Cardiac fibroblast (primary cell): ENCODE measurements at regions not wholly inside any gene's neighbourhood (a gene's known extent, or its start where the extent isn't known, plus 50 kb on each side); places are given as distances from the start of the nearest gene placed in this dataset.
A peak's percentile ranks its signal among the peaks of the same experiment; 100 is the strongest.
"Not testable (repeated sequence)": the region's sequence is repeated elsewhere in the genome, so short reads cannot be mapped to it uniquely, and the experiment has no call there.

Experiments used
- DNase-seq, 2 donors: peaks; one replicate each; pipeline versions ENCODE4 v3.0.0 to v3.0.0-alpha.2; 2010; ENCODE audit warnings: low read depth in 2 of 2
- H3K4me3 ChIP-seq, 2 donors: replicated peaks in 1 of 2; 1 replicate in 1 of 2; 2 replicates in 1 of 2; pipeline ENCODE4 v1.5.1; 2011; ENCODE audit warnings: low read depth in 2 of 2, low read length in 2 of 2, mild to moderate bottlenecking in 2 of 2, moderate library complexity in 1 of 2
- TF ChIP-seq, protein P1 (sequence below): IDR thresholded peaks from one replicate; pipeline ENCODE4 v1.5.1; 2011; ENCODE audit warnings: low read depth, mild to moderate bottlenecking, low read length, inconsistent platforms

DNA sequence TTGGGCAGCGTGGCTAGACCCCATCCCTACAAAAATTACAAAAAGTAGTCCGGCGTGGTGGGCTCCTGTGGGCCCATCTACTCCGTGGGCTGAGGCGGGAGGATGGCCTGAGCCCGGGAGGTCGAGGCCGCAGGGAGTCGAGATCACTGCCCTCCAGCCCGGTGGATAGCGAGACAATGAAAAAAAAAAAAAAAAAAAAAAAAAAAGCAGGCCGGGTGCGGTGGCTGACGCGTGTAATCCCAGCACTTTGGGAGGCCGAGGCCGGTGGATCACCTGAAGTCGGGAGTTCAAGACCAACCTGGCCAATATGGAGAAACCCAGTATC, 110.5 kb upstream of the LPCAT1 start:
- DNase-seq: no peak
- H3K4me3 ChIP-seq: peak overlapping the region; percentile 58 to 62
- TF ChIP-seq, protein P1, sequence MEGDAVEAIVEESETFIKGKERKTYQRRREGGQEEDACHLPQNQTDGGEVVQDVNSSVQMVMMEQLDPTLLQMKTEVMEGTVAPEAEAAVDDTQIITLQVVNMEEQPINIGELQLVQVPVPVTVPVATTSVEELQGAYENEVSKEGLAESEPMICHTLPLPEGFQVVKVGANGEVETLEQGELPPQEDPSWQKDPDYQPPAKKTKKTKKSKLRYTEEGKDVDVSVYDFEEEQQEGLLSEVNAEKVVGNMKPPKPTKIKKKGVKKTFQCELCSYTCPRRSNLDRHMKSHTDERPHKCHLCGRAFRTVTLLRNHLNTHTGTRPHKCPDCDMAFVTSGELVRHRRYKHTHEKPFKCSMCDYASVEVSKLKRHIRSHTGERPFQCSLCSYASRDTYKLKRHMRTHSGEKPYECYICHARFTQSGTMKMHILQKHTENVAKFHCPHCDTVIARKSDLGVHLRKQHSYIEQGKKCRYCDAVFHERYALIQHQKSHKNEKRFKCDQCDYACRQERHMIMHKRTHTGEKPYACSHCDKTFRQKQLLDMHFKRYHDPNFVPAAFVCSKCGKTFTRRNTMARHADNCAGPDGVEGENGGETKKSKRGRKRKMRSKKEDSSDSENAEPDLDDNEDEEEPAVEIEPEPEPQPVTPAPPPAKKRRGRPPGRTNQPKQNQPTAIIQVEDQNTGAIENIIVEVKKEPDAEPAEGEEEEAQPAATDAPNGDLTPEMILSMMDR: no peak

DNA sequence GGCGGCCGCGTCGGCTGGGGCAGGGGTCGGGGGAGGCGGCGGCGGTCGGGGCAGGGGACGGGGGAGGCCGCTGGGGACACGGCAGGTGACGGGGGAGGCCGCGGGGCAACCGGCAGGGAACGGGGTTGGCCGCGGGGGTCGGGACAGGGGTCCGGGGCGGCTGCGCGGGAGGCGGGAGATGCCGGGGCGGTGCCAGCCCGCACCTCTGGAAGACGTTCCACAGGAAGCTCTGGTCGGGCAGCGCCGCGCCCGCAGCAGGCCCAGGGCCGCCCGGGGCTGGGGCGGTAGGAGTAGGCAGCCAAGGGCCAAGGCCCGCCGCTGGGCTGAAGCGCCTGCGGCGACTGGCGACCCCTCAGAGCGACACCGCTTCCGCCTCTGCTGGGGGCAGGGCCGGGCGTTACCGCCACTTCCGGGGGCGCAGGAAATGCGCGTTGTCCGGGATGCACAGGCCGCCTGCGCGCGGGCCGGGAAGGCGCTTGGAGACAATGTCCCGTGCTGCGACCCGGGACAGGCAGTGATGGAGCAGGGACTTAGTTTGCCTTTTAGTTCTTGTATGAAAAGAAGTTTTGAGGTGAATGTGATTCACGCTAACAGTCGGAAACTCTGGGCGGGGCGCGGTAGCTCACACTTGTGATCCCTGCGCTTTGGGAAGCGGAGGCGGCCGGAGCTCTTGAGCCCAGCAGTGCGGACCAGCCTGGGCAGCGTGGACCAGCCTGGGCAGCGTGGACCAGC, 110.0 kb upstream of the LPCAT1 start:
- H3K4me3 ChIP-seq: peak overlapping the region; percentile 58 to 62
- peak; percentile 79 for DNase-seq
- TF ChIP-seq, protein P1: no peak

DNA sequence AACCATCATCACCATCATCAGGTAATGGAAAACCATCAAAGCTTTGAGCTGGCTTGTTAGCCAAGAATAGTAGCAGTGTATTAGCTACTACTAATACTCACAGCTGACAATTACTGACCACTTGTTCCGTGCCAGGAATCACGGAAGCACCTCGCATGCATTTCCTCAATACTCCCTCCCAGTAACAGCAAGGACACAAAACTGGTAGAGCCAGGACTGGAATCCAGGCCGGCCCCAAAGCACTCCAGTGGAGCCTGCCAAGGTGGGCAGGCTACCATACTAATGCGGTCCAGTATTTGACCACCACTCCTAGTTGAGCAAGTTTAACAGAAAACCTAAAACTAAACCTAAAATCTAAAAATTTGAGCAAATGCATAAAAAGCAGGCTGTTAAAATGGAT, 107.2 kb upstream of the LPCAT1 start:
- H3K4me3 ChIP-seq, DNase-seq: not testable (repeated sequence)

DNA sequence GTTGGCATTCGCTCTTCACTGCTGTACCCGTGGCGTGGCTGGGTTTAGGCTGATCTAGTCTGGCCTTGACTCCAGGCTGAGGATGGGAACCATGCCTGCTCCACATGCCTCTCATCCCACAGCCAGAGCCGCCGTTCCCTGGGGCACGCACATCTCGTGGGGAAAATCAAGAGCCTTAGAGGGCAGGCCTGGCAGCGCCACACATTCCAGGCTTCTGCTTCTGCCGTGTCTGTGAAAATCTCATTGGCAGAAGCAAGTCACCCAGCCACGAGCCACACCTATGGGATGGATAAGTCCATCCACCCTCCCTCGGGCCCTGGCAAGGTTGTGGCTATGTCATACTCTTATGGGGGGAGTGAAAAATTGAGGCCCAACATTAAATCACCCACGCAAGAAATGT, 102.6 kb upstream of the LPCAT1 start:
- H3K4me3 ChIP-seq, DNase-seq: not testable (repeated sequence)

DNA sequence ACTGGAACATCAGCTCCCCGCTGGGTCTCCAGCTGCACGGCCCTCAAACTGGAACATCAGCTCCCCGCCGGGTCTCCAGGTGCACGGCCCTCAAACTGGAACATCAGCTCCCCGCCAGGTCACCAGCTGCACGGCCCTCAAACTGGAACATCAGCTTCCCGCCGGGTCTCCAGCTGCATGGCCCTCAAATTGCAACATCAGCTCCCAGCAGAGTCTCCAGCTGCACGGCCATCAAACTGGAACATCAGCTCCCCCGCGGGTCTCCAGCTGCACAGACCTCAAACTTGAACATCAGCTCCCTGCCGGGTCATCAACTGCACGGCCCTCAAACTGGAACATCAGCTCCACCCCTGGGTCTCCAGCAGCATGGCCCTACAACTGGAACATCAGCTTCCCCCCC, 95.8 kb upstream of the LPCAT1 start:
- not testable (repeated sequence) for DNase-seq, H3K4me3 ChIP-seq

DNA sequence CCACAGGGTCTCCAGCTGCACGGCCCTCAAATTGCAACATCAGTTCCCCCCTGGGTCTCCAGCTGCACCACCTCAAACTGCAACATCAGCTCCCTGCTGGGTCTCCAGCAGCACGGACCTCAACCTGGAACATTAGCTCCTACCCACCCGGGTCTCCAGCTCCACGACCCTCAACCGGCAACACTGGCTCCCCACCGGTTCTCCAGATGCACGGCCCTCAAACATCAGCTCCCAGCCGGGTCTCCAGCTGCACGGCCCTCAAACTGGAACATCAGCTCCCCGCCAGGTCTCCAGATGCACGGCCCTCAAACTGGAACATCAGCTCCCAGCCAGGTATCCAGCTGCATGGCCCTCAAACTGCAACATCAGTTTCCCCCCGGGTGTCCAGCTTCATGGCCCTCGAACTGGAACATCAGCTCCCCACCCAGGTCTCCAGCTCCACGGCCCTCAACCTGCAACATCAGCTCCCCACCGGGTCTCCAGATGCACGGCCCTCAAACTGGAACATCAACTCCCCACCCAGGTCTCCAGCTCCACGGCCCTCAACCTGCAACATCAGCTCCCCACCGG, 94.6 kb upstream of the LPCAT1 start:
- not testable (repeated sequence) for H3K4me3 ChIP-seq, DNase-seq

DNA sequence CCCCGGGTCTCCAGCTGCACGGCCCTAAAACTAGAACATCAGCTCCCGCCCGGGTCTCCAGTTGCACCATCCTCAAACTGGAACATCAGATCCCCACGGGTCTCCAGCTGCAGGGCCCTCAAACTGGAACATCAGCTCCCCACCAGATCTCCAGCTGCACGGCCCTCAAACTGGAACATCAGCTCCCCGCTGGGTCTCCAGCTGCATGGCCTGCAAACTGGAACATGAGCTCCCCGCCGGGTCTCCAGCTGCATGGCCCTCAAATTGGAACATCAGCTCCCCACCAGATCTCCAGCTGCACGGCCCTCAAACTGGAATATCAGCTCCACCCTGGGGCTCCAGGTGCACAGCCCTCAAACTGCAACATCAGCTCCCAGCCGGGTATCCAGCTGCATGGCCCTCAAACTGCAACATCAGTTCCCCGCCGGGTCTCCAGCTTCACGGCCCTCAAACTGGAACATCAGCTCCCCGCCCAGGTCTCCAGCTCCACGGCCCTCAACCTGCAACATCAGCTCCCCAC, 93.5 kb upstream of the LPCAT1 start:
- not testable (repeated sequence) for H3K4me3 ChIP-seq, DNase-seq

DNA sequence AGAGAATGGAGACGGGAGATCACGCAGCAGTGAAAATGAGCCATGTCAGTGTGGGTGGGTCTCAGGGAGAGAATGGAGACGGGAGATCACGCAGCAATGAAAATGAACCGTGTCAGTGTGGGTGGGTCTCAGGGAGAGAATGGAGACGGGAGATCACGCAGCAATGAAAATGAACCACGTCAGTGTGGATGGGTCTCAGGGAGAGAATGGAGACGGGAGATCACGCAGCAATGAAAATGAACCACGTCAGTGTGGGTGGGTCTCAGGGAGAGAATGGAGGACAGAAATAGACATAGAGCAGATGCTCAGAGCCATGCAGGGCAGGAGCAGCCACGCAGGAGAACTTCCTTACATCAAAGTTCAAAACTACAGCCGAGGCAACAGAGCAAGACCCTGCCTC, 89.8 kb upstream of the LPCAT1 start:
- DNase-seq, H3K4me3 ChIP-seq: not testable (repeated sequence)

DNA sequence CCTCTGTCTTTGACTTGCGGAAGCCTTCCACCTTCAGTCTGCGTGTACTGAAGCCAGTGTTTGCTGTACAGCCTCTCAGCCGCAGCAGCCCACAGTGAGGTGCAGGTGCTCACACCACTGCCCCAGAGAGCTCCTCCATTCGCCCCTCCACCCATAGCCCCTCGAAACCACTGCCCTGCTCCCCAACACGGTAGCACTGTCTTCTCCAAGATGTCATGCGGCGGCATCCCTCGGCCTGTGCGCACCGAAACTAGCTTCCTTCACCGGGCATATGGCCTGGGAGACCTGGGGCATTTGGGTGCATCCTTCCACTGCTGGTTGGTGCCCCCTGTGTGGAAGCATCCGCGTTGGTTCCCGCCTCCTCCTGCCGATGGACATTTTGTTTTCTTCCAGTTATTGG, 86.8 kb upstream of the LPCAT1 start:
- H3K4me3 ChIP-seq, DNase-seq: not testable (repeated sequence)

DNA sequence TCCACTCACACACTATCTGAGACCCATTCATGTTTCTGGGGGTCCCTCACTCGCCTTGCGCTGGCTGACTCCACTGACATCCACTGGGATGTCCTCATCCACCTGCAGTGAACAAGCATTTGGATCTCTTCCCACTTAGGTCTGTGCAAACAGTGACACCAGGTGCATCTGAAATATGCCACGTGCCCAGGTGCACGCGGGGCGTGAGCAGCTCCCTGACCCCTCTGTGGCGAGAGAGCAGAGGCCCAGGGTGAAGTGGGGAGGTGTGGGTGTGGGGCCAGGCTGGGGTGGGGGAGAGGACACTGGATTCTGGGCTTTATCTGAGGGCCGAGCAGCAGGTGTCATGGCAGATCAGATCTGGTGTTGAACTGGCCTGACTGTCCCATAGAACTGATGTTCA, 85.4 kb upstream of the LPCAT1 start:
- H3K4me3 ChIP-seq, DNase-seq: not testable (repeated sequence)

DNA sequence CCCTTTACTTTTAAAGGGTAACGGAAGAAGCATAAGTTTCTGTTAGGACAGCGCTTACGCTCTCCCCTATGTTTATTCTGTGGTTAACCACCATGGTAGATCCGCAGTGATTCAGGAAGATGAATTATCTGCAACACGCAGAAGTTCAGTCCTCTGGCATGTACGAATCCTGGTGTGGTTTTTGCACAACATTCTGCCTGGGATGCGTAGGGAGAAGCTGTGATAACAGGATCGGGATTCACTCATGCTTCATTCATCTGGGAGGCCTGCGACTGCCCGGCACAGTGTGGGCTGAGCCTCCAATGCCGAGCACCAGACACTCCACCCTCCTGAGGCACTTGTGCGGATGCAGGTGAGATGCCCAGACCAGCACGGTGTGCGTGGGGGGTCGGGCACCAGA, 84.6 kb upstream of the LPCAT1 start:
- not testable (repeated sequence) for H3K4me3 ChIP-seq
- peak; percentile 68 to 75 for DNase-seq

DNA sequence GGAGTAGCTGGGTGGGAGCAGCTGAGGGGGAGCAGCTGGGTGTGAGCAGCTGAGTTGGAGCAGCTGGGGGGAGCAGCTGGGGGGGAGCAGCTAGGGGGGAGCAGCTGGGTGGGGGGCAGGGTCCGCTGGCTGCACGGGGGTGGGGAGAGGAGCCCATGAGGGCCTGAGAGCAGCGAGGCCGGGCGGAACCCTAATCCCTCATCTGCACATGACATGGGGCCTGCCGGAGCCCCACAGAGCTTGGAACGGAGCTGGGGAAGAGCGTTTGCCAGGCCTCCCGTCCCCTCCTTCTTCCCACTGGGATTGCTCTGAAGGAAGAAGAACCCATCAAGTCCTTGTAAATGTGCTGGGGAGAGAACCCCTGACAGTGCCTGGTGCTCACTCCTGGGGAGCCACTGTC, 83.2 kb upstream of the LPCAT1 start:
- DNase-seq, H3K4me3 ChIP-seq: not testable (repeated sequence)

DNA sequence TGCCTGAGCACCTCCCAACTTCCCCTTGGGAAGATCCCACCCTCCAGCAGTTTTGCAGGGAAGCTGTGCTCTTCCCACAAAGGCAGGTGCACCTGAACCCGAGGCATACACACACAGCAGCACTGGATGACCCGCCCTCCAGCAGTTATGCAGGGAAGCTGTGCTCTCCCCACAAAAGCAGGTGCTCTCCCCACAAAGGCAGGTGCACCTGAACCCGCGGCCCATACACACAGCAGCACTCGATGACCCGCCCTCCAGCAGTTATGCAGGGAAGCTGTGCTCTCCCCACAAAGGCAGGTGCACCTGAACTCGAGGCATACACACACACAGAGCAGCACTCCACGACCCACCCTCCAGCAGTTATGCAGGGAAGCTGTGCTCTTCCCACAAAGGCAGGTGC, 80.2 kb upstream of the LPCAT1 start:
- not testable (repeated sequence) for H3K4me3 ChIP-seq, DNase-seq

DNA sequence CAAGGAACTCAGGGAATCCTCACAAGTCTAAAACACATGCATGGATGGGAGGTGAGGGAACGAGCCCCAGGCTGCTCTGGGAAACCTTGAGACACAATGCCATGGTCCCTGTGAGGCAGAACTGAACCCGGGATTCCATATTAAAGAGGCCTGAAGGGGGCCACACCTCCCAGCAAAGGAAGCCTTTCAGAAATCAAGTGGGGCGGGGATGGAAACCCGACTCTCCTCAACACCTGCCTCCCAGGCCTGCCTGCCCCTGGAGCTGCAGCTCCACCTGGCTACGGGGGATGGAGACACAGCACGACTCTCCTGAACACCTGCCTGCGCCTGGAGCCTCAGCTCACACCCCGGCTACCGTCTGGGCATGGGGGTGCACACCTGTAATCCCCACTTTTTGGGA, 77.8 kb upstream of the LPCAT1 start:
- not testable (repeated sequence) for DNase-seq, H3K4me3 ChIP-seq
